Naive thymus-derived CD8-positive, alpha-beta T cell (primary cell): ENCODE measurements at regions not wholly inside any gene's neighbourhood (a gene's known extent, or its start where the extent isn't known, plus 50 kb on each side); places are given as distances from the start of the nearest gene placed in this dataset.

Experiments used
- ATAC-seq, 2 donors: fragments of 150-1000 bp; cut with Tn5 transposase in 1 of 2; sonication (Bioruptor Pico), chemical (Tn5 transposase) in 1 of 2; 1 replicate in 1 of 2; 2 replicates in 1 of 2; pipeline ENCODE4 v1.10.0; 2021; ENCODE audit warnings: mild to moderate bottlenecking in 2 of 2, moderate library complexity in 2 of 2
- POLR2A ChIA-PET: fragments of 350-600 bp; sonication (Branson Sonifier 250); formaldehyde crosslinking; loops from one replicate; lab custom pipeline; 2021; ENCODE audit warnings: antibody characterized with exemption; lab: Charles Lee
- DNase-seq, 10 donors: peaks; one replicate each; pipeline versions ENCODE4 v3.0.0 to v3.0.0-alpha.2; 2020 to 2022
- H3K27ac Mint-ChIP-seq, 10 donors: one replicate each; pipeline ENCODE4 v1.8.0; 2020 to 2022; ENCODE audit warnings: mild to moderate bottlenecking in 10 of 10, mixed read lengths in 10 of 10, moderate library complexity in 4 of 10, inconsistent platforms in 1 of 10
- H3K27me3 Mint-ChIP-seq, 5 donors: one replicate each; pipeline ENCODE4 v1.8.0; 2021 to 2022; ENCODE audit warnings: mixed read lengths in 5 of 5
- H3K36me3 Mint-ChIP-seq, 3 donors: one replicate each; pipeline ENCODE4 v1.8.0; 2020 to 2022; ENCODE audit warnings: mixed read lengths in 3 of 3, mild to moderate bottlenecking in 2 of 3, inconsistent platforms in 1 of 3
- H3K4me1 Mint-ChIP-seq, 4 donors: one replicate each; pipeline ENCODE4 v1.8.0; 2021 to 2022; ENCODE audit warnings: mixed read lengths in 4 of 4
- H3K4me3 Mint-ChIP-seq, 10 donors: one replicate each; pipeline ENCODE4 v1.8.0; 2020 to 2022; ENCODE audit warnings: mild to moderate bottlenecking in 10 of 10, mixed read lengths in 10 of 10, moderate library complexity in 6 of 10, inconsistent platforms in 1 of 10
- H3K9me3 Mint-ChIP-seq, 9 donors: one replicate each; pipeline ENCODE4 v1.8.0; 2020 to 2022; ENCODE audit warnings: mixed read lengths in 9 of 9, mild to moderate bottlenecking in 3 of 9, inconsistent platforms in 1 of 9, moderate library complexity in 1 of 9

GRCh38 chr15:99477791-99478471 is 87.9 kb upstream of the MEF2A start:
- H3K36me3 Mint-ChIP-seq, result no peaks in the 10 kb centered on the region
- POLR2A ChIA-PET, result interaction anchor here (0.7 to 2.5 kb wide), 6 partner anchors 8 to 88 kb away, joined by 3 to 10 read pairs (median 6); partner anchors contain the start of gene MEF2A
- H3K9me3 Mint-ChIP-seq, result no peaks in the 10 kb centered on the region
- ATAC-seq, result no peak
- H3K27me3 Mint-ChIP-seq, result no peaks in the 10 kb centered on the region
- peaks cover 24 to 74% (median 54%) of the 10 kb centered on the region in 4 donors for H3K4me1 Mint-ChIP-seq
- peak overlapping the region in 4 of 10 donors; percentile 19 to 77 (median 45) for H3K27ac Mint-ChIP-seq
- DNase-seq, result no peak
- H3K4me3 Mint-ChIP-seq, result peak overlapping the region in 5 of 10 donors; percentile 14 to 57 (median 48)

GRCh38 chr15:99478977-99479376 is 86.8 kb upstream of the MEF2A start:
- no peak for DNase-seq
- Mint-ChIP-seq H3K9me3 (no peaks in the 10 kb centered on the region), H3K4me3 (no peak overlapping the region), H3K27ac (peak overlapping the region in 1 of 10 donors; percentile 14), H3K27me3 (no peaks in the 10 kb centered on the region), H3K36me3 (no peaks in the 10 kb centered on the region), H3K4me1 (peaks cover 21 to 64% (median 45%) of the 10 kb centered on the region in 4 donors)
- POLR2A ChIA-PET, result interaction anchor here (0.6 to 2.5 kb wide), 5 partner anchors 14 to 143 kb away, joined by 3 to 9 read pairs (median 3); partner anchors contain the start of gene MEF2A
- no peak for ATAC-seq

GRCh38 chr15:99480016-99480810 is 85.6 kb upstream of the MEF2A start:
- no peak for ATAC-seq
- no peak overlapping the region for H3K4me3 Mint-ChIP-seq
- H3K36me3 Mint-ChIP-seq, result no peaks in the 10 kb centered on the region
- H3K4me1 Mint-ChIP-seq, result peaks cover 22 to 54% (median 40%) of the 10 kb centered on the region in 4 donors
- H3K27me3 Mint-ChIP-seq, result no peaks in the 10 kb centered on the region
- no peak for DNase-seq
- POLR2A ChIA-PET, result interaction anchor here (0.8 to 1.5 kb wide), 3 partner anchors 15 to 71 kb away, joined by 3 read pairs; no protein-coding TSS in a partner anchor
- no peaks in the 10 kb centered on the region for H3K9me3 Mint-ChIP-seq
- no peak overlapping the region for H3K27ac Mint-ChIP-seq

- no peaks in the 10 kb centered on the region for H3K36me3 Mint-ChIP-seq
- no peaks in the 10 kb centered on the region for H3K27me3 Mint-ChIP-seq
- ATAC-seq, result no peak
- DNase-seq, result no peak
- H3K4me1 Mint-ChIP-seq, result peaks cover 27 to 56% (median 43%) of the 10 kb centered on the region in 4 donors
- POLR2A ChIA-PET, result no interaction called here
- H3K4me3 Mint-ChIP-seq, result no peak overlapping the region
- H3K9me3 Mint-ChIP-seq, result no peaks in the 10 kb centered on the region
- H3K27ac Mint-ChIP-seq, result peak overlapping the region in 1 of 10 donors; percentile 57
Measured at GRCh38 chr15:99481113-99481950, 84.5 kb upstream of the MEF2A start.

DNA sequence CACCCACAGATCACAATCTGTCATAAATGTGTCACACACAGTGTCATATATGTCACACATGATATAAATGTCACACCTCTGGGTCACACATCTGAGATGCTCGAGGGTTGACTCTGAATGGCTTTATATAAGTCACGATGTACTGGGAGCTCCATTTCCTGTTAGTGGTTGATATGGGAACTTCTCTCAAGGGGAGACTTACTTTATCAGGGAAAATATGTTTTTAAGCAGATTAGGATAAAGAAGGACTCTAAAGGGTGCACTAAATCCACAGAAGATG is 83.9 kb upstream of the MEF2A start:
- ATAC-seq (no peak), DNase-seq (no peak)
- Mint-ChIP-seq H3K9me3 (no peaks in the 10 kb centered on the region), H3K36me3 (no peaks in the 10 kb centered on the region), H3K4me1 (peaks cover 22 to 51% (median 42%) of the 10 kb centered on the region in 4 donors), H3K27me3 (no peaks in the 10 kb centered on the region), H3K4me3 (no peak overlapping the region), H3K27ac (no peak overlapping the region)
- POLR2A ChIA-PET, result no interaction called here

DNA sequence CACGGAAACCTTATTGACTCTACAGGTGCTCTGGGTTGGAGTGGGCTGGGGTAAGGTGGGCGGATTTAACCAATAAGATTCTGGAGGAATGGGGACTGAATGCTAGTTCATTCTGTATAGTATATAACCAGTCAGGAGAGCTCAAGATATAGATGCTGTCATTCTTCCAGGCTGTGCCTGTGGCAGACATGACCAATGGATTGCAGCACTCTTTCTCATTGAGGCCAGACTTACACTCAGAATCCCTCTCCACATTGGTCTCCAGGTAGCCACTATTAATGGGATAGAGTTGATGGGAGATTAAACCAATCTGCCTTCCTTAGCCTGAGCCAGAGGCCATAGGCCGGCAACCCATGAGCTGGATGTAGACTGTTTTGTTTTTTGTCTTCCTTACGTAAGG is 82.8 kb upstream of the MEF2A start:
- Mint-ChIP-seq H3K27me3 (no peaks in the 10 kb centered on the region), H3K36me3 (no peaks in the 10 kb centered on the region), H3K9me3 (no peaks in the 10 kb centered on the region), H3K27ac (peak overlapping the region in 1 of 10 donors; percentile 22), H3K4me1 (peaks cover 23 to 47% (median 37%) of the 10 kb centered on the region in 4 donors), H3K4me3 (peak overlapping the region in 1 of 10 donors; percentile 8)
- DNase-seq, result no peak
- ATAC-seq, result no peak
- POLR2A ChIA-PET, result interaction anchor here (0.6 to 1.2 kb wide), 3 partner anchors 13 to 50 kb away, joined by 3 read pairs; no protein-coding TSS in a partner anchor

- peaks cover 22 to 38% (median 29%) of the 10 kb centered on the region in 4 donors for H3K4me1 Mint-ChIP-seq
- H3K36me3 Mint-ChIP-seq, result no peaks in the 10 kb centered on the region
- ATAC-seq (peak; percentile 44 to 58), DNase-seq (peak in 1 of 10 donors; percentile 14)
- peak overlapping the region; percentile 72 to 89 (median 80) for H3K4me3 Mint-ChIP-seq
- POLR2A ChIA-PET, result interaction anchor here (0.7 to 2.7 kb wide), 7 partner anchors 8 to 79 kb away, joined by 3 to 10 read pairs (median 4); no protein-coding TSS in a partner anchor
- peak overlapping the region in 9 of 10 donors; percentile 20 to 90 (median 85) for H3K27ac Mint-ChIP-seq
- H3K9me3 Mint-ChIP-seq, result no peaks in the 10 kb centered on the region
- peaks cover 0 to 4% (median 0%) of the 10 kb centered on the region in 5 donors for H3K27me3 Mint-ChIP-seq
Measured at GRCh38 chr15:99485153-99485961, 80.4 kb upstream of the MEF2A start.

DNA sequence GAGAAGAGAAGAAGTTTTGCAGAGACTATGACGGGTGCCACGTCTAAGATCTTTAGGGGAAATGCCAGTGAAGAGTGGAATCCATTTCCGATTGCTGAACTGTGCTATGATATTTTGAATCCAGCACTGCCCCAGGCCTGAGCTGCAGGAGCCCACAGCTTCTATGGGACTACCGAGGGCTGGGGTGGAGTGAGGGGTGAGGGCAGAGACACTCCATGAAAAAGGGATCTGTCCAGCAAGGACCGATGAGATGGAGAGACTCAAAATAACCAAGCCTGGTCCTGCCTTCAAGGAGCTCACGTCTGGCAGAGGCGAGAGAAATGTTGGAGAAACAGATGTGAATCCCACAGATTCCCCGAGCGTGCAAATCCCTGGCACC is 79.8 kb upstream of the MEF2A start:
- no peaks in the 10 kb centered on the region for H3K36me3 Mint-ChIP-seq
- peaks cover 18 to 33% (median 26%) of the 10 kb centered on the region in 4 donors for H3K4me1 Mint-ChIP-seq
- H3K9me3 Mint-ChIP-seq, result no peaks in the 10 kb centered on the region
- peaks cover 0 to 4% (median 0%) of the 10 kb centered on the region in 5 donors for H3K27me3 Mint-ChIP-seq
- ATAC-seq (peak; percentile 52 to 53), DNase-seq (no peak)
- peak overlapping the region; percentile 72 to 89 (median 80) for H3K4me3 Mint-ChIP-seq
- POLR2A ChIA-PET, result interaction anchor here (0.5 to 2.7 kb wide), 6 partner anchors 9 to 75 kb away, joined by 3 to 10 read pairs (median 5); no protein-coding TSS in a partner anchor
- H3K27ac Mint-ChIP-seq, result peak overlapping the region; percentile 5 to 90 (median 79)

DNA sequence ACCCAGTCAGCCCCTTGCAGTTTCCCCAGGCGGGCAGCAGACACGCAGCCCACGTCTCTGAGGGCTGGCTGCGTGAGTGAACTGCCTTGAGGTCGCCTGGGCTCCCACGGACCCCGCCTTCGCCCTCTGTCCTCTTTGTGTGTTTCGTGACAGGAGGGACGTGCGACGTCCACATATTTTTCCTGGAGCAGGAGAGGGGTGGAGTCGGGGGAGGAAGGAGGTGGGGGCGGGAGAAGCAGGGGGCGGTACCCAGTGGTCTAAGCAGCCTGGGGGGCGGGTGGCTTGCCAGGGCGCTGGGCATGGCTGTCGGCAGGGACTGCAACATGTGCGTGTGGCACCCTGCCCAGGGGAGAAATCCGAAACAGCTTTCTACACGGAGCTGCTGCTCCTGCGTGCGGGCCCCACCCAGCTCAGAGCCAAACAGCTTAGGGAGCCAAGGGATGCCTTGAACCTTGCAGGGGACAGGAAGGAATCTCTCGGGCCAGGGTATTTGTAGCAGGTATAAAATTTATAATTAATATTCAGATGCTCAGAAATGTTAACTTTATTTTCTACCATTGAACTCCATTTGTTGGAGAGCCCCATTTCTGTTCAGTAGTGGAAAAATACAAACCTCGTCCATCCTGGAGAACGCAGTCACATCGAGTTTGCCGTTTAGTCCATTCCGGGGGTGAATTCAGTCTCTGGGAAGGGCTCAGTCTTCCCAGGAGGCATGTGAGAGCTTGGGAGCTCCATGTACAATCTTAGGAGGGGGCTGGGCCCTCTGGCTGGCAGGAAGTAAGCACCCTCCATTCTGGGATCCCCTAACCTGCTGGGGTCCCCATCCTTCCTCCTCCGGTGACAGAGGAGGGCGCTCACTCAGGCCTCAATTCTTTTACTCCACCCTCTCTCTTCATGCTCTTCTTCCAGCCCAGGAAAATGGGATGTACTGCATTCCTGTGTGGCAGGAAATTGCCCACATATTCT is 79.1 kb upstream of the MEF2A start:
- Mint-ChIP-seq H3K27ac (peak overlapping the region in 9 of 10 donors; percentile 5 to 90 (median 81)), H3K4me3 (peak overlapping the region; percentile 72 to 89 (median 80)), H3K36me3 (no peaks in the 10 kb centered on the region), H3K9me3 (no peaks in the 10 kb centered on the region), H3K27me3 (peaks cover 0 to 4% (median 0%) of the 10 kb centered on the region in 5 donors), H3K4me1 (peaks cover 19 to 33% (median 26%) of the 10 kb centered on the region in 4 donors)
- DNase-seq, result peak in 2 of 10 donors; percentile 12 to 23
- ATAC-seq, result peak; percentile 65 to 75
- POLR2A ChIA-PET, result interaction anchor here (0.5 to 2.7 kb wide), 8 partner anchors 10 to 76 kb away, joined by 3 to 10 read pairs (median 4); no protein-coding TSS in a partner anchor

DNA sequence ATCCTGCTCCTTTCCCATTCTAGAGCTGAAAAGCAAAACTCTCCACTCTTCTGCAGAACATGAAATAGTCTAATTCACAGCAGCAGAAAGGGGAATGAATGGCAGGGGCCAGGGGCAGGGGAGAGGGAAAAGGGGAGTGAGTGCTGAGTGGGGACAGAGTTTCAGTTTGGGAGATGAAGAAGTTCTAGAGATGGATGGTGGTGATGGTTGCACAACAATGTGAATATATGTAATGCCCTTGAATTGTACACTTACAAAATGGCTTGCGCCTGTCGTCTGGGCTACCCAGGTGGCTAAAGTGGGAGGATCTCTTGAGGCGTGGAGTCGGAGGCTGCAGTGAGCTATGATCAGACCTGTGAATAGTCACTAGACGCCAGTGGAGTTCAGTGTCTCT is 78.5 kb upstream of the MEF2A start:
- H3K27ac Mint-ChIP-seq, result peak overlapping the region in 4 of 10 donors; percentile 21 to 48 (median 36)

More for the DNA sequence above, 78.5 kb upstream of the MEF2A start:
- H3K36me3 Mint-ChIP-seq, result no peaks in the 10 kb centered on the region
- DNase-seq (no peak), ATAC-seq (no peak)
- H3K4me3 Mint-ChIP-seq, result peak overlapping the region in 9 of 10 donors; percentile 30 to 89 (median 75)
- H3K4me1 Mint-ChIP-seq, result peaks cover 22 to 29% (median 25%) of the 10 kb centered on the region in 4 donors
- no peaks in the 10 kb centered on the region for H3K9me3 Mint-ChIP-seq
- POLR2A ChIA-PET, result interaction anchor here (0.7 to 1.6 kb wide), 3 partner anchors 53 to 64 kb away, joined by 3 to 4 read pairs (median 3); no protein-coding TSS in a partner anchor
- peaks cover 0 to 4% (median 0%) of the 10 kb centered on the region in 5 donors for H3K27me3 Mint-ChIP-seq
